SH-SY5Y (cell line): ENCODE measurements at regions not wholly inside any gene's neighbourhood (a gene's known extent, or its start where the extent isn't known, plus 50 kb on each side); places are given as distances from the start of the nearest gene placed in this dataset.

Source experiments
- GATA2 ChIP-seq: IDR thresholded peaks from 2 replicates; pipeline ENCODE4 v1.6.1; 2011; ENCODE audit warnings: mild to moderate bottlenecking, low read depth, low read length
- GATA3 ChIP-seq: IDR thresholded peaks from 2 replicates; pipeline ENCODE4 v1.6.1; 2011; ENCODE audit warnings: low read depth, mild to moderate bottlenecking, low read length, moderate library complexity

DNA sequence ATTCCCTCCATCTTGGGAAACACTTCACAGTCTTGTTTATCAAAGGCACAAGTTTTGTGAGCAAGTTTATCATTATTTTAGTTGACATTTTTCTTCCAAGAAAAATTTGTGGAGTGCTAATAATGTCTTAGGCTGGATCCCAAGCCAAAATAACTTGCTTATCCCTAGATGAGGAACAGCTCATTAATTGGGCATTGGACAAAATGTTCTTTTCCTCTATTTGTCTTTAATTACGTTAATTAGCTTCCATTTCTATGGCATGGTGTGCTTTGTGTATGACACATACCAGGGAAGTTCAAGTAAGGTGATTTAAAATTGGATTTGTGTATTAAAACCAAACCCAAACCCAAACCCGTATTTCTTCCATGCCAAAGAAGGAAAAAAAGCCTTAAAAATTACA is 379.5 kb downstream of the SH3GL2 start:
- no peak for TF ChIP-seq GATA2
- no peak for TF ChIP-seq GATA3
